Mesodermal cell (in vitro differentiated cells): ENCODE measurements at regions not wholly inside any gene's neighbourhood (a gene's known extent, or its start where the extent isn't known, plus 50 kb on each side); places are given as distances from the start of the nearest gene placed in this dataset.
"Not testable (repeated sequence)": the region's sequence is repeated elsewhere in the genome, so short reads cannot be mapped to it uniquely, and the experiment has no call there.

Experiments
- H3K27ac ChIP-seq: 2 replicates; pipeline ENCODE4 v1.7.0; 2013; ENCODE audit warnings: mild to moderate bottlenecking, low read depth, low read length, moderate library complexity; ENCODE audit not compliant: severe bottlenecking
- H3K36me3 ChIP-seq: 2 replicates; pipeline ENCODE4 v1.7.1; 2013; ENCODE audit warnings: mild to moderate bottlenecking, low read length, moderate library complexity; ENCODE audit not compliant: control insufficient read depth, insufficient read depth
- H3K4me1 ChIP-seq: one replicate; pipeline ENCODE4 v1.7.1; 2013; ENCODE audit warnings: mild to moderate bottlenecking, low read length; ENCODE audit not compliant: insufficient read depth, control insufficient read depth, poor library complexity, severe bottlenecking
- H3K4me3 ChIP-seq: 2 replicates; pipeline ENCODE4 v1.7.0; 2013; ENCODE audit warnings: low read length, control low read depth, mild to moderate bottlenecking; ENCODE audit not compliant: insufficient read depth, poor library complexity, severe bottlenecking; ENCODE audit errors: extremely low read depth
- H3K9me3 ChIP-seq: 2 replicates; pipeline ENCODE4 v1.7.1; 2013; ENCODE audit warnings: mild to moderate bottlenecking, low read length, moderate library complexity; ENCODE audit not compliant: control insufficient read depth
- WGBS, 2 experiments: methylation state at CpG; one replicate each; pipeline ENCODE4 v1.1.5; 2013; ENCODE audit warnings: missing lambda C conversion rate in 2 of 2; ENCODE audit not compliant: insufficient coverage in 2 of 2; 5-methylcytosine and 5-hydroxymethylcytosine counted together

DNA sequence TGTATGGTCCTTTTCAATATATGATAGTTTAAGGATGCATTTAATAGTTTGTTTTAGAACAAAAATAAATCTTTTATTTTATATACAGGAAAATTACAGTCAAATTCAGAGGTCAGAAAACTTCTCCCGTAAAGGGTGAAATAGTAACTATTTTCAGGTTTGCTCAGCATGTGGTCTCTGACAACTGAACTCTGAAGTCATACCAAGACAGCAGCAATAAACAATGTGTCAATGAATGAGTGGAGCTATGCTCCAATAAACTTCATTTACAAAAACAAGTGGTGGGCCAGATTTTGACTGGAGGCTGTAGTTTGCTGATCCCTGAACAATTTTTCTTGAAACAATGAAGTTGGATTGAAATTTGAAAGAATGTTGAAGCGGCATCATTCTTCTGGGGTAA, 123.6 kb downstream of the ZNF248 start:
- no peak overlapping the region for H3K27ac ChIP-seq
- WGBS, 2 experiments: 100% methylated on average over 1 to 2 of the region's 2 CpGs
- no peaks in the 10 kb centered on the region for H3K36me3 ChIP-seq
- H3K4me3 ChIP-seq: no peak overlapping the region
- H3K9me3 ChIP-seq: peaks cover 29% of the 10 kb centered on the region
- H3K4me1 ChIP-seq: no peaks in the 10 kb centered on the region

DNA sequence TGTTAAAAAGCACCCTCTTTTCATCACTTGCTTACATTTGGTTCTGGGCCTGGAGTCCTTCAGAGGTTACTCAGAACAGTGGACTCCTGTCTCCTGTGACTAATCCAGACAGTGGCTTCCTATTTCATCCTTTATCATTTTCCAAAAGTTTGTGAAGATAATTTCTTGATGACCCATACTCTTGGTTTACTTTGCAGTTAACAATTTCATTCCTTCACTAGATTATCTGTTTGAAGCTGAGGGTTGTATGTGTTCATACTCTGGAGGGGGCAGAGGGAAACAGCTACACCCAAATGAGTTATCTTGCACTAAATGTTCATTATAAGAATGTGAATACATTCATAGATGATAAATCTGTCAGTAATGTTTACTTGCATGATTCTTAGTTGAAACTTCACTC, 124.7 kb downstream of the ZNF248 start:
- Histone ChIP-seq H3K36me3 (no peaks in the 10 kb centered on the region), H3K27ac (no peak overlapping the region), H3K4me1 (no peaks in the 10 kb centered on the region), H3K4me3 (no peak overlapping the region), H3K9me3 (peaks cover 40% of the 10 kb centered on the region)

DNA sequence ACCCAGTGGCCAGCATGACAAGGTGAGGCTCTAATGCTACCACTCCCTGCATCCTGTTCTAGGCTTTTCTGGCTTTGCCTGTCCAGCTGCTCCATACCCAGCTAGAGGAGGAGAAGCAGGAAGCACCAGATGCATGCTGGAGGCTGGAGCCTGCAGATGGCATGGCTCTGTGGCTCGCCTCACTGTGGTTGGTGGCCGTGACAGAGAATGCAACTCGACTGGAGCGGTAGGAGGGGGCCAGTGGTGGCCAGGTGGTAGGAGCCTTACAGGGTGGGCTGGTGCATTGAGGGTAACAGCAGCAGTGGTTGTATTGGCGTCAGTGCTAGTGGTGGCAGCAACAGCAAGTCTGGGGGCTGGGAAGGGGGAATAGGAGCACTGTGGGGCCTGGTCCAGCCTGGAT, 128.6 kb downstream of the ZNF248 start:
- H3K9me3 ChIP-seq: peaks cover 44% of the 10 kb centered on the region
- no peaks in the 10 kb centered on the region for H3K4me1 ChIP-seq
- WGBS, 2 experiments: 64 to 67% methylated on average over 1 to 4 of the region's 5 CpGs

GRCh38 chr10:37727491-37728352, 129.7 kb downstream of the ZNF248 start:
- H3K36me3 ChIP-seq: no peaks in the 10 kb centered on the region
- WGBS, 2 experiments: 73 to 87% methylated on average over 9 to 11 of the region's 12 CpGs
- no peaks in the 10 kb centered on the region for H3K4me1 ChIP-seq
- no peak overlapping the region for H3K27ac ChIP-seq
- H3K4me3 ChIP-seq: no peak overlapping the region
- H3K9me3 ChIP-seq: peaks cover 45% of the 10 kb centered on the region

More for the DNA sequence above, 128.6 kb downstream of the ZNF248 start:
- no peak overlapping the region for H3K4me3 ChIP-seq
- no peaks in the 10 kb centered on the region for H3K36me3 ChIP-seq
- H3K27ac ChIP-seq: no peak overlapping the region

DNA sequence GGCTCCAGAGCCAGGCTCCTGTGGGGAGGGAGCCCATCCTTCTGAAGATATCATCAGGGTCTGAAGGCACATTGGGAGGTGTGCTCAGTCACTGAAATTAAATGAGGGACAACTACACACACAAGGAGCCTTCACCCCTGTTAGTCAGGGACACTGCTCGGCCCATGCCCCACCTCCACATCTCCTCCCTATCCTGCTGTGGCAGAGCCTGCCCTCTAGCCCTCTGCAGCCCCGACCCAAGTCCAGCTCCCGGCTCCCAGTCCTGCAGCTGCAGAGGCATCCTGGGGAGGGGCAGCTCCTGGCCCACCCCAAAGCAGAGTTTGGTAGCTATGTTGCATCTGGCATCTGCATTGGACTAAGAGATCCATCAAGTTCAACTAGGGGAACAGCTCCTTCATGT, 136.3 kb downstream of the ZNF248 start:
- no peak overlapping the region for H3K4me3 ChIP-seq
- H3K27ac ChIP-seq: no peak overlapping the region
- H3K9me3 ChIP-seq: peaks cover 57% of the 10 kb centered on the region
- WGBS, 2 experiments: 61 to 92% methylated on average over 2 to 3 of the region's 3 CpGs
- no peaks in the 10 kb centered on the region for H3K36me3 ChIP-seq
- no peaks in the 10 kb centered on the region for H3K4me1 ChIP-seq

DNA sequence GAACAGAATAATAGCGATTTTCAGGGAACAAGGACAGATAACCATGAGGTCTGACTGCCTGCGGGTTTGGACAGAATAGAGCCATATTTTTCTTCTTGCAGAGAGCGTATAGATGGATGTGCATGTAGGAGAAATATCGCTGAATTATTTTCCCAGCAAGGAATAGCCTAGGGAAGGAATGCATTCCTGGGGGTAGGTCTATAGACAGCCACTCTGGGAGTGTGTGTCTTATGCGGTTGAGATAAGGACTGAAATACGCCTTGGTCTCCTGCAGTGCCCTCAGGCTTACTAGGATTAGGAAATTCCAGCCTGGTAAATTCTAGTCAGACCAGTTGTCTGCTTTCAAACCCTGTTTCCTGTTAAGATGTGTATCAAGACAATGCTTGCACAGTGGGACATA, 139.3 kb downstream of the ZNF248 start:
- WGBS, 2 experiments: 64 to 84% methylated on average over 3 to 6 of the region's 6 CpGs
- not testable (repeated sequence) for H3K4me3 ChIP-seq, H3K36me3 ChIP-seq, H3K27ac ChIP-seq, H3K4me1 ChIP-seq
- peaks cover 58% of the 10 kb centered on the region for H3K9me3 ChIP-seq

GRCh38 chr10:37713642-37714041, 143.8 kb downstream of the ZNF248 start:
- H3K4me1 ChIP-seq: no peaks in the 10 kb centered on the region
- no peak overlapping the region for H3K27ac ChIP-seq
- H3K4me3 ChIP-seq: no peak overlapping the region
- H3K36me3 ChIP-seq: no peaks in the 10 kb centered on the region
- no CpG with 5 or more reads among the region's 3 CpGs for WGBS, 2 experiments
- peaks cover 68% of the 10 kb centered on the region for H3K9me3 ChIP-seq

DNA sequence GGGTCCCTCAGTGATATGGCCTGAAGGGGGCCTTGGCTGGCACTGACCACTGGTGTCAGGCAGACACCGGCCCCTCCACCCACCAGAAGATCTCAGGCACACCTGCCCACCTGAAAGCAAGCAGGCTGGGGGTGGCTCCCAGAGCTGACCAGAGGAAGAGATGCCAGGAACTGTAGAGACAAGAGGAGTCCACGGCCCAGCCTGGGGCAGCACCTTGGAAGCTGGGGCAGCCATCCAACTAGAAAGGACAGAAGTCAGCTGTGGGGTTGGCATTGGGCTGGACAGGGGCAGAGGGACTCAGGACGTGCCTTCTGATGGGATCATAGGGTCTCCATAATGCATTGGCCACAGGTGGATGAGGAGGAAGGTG, 144.3 kb downstream of the ZNF248 start:
- Histone ChIP-seq H3K4me3 (no peak overlapping the region), H3K27ac (no peak overlapping the region), H3K4me1 (no peaks in the 10 kb centered on the region), H3K36me3 (no peaks in the 10 kb centered on the region), H3K9me3 (peaks cover 67% of the 10 kb centered on the region)
- 42 to 56% methylated on average over 2 to 3 of the region's 3 CpGs for WGBS, 2 experiments

DNA sequence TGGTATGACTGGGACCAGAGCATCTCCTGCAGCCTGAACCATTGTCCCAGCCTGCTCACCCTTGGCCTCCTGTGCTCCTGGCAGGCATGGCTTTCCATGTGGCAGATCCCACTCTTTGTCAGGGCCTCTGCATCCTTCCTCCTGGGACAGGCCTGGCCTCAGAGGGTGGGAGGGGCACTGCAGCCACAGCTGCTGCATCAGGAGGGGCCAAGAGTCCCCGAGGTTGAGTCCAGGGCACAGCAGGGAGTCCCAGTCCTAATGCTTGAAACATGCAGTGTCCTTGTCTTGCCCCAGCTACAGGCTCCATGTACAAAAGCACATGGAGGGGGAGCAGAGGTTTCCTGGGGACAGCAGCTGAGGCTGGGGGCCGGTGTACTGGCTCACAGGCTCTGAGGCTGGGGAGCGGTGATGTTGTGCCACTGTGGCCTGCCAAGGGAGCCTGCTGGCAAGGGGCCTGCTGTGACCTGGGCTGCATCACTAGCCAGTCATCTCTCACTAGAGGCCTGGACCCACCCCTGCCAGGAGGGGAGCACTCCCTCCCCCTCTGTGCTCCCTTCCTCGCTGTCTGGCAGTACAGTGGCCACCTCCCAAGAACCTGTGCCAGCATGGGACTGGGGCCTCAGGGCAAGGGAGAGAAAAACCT, 144.8 kb downstream of the ZNF248 start:
- Histone ChIP-seq H3K9me3 (peaks cover 68% of the 10 kb centered on the region), H3K27ac (no peak overlapping the region)
- WGBS, 2 experiments: 79 to 83% methylated on average over 2 of the region's 4 CpGs

DNA sequence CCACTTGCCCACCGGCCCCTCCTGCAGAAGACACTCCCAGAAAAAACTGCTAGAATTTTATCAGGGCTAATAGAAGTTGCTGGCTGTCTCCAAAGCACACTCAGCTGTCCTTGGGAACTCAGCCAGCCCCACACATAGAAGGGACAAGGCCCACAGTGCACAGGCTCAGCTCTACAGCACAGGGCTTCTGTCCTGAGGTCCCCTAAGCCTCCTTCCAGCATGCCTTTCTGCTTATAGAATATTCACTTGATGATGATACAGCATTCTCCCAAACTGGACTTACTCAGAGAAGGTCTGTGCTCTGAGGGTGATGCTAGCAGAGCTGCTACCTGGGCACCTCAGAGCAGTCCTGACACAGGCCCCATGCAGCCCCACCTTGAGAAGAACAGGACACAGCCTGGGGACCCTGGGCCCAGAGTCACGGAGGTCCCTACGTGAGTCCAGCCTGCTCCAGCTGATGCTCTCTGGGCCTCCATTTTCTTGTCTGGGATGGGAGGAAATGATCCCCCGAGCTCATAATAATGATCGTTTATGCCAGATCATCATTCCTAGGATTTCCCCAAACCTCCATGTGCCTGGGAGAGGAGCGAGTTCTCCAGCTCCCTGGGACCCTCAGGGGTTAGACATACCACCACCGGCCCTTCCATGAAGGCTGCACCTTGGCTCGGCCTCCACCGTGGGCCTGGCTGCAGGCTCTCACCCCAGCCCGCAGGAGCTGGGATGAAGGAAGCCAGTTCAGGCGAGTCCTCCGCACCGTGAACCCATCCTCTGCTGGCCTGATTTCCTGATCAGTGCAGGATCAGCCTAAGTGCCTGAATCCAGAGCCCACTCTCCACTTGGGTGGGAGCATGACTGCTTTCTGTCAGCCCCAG, 145.6 kb downstream of the ZNF248 start:
- Histone ChIP-seq H3K36me3 (no peaks in the 10 kb centered on the region), H3K27ac (no peak overlapping the region)
- 74 to 80% methylated on average over 12 to 13 of the region's 13 CpGs for WGBS, 2 experiments

More for the DNA sequence above, 144.8 kb downstream of the ZNF248 start:
- H3K36me3 ChIP-seq: no peaks in the 10 kb centered on the region
- H3K4me1 ChIP-seq: no peaks in the 10 kb centered on the region
- H3K4me3 ChIP-seq: no peak overlapping the region

More for the DNA sequence above, 145.6 kb downstream of the ZNF248 start:
- H3K4me3 ChIP-seq: no peak overlapping the region
- H3K9me3 ChIP-seq: peaks cover 74% of the 10 kb centered on the region
- no peaks in the 10 kb centered on the region for H3K4me1 ChIP-seq
